T-helper 1 cell treated with Interleukin-12 subunit alpha and Interleukin-12 subunit beta and Interleukin-4 antibody, amounts not matched to agents 30 μg/mL and 1 μg/mL, for 36 hours (primary cell): ENCODE measurements at regions not wholly inside any gene's neighbourhood (a gene's known extent, or its start where the extent isn't known, plus 50 kb on each side); places are given as distances from the start of the nearest gene placed in this dataset.

Source experiments
- H3K27ac Mint-ChIP-seq: one replicate; pipeline ENCODE4 v1.8.0; 2021; ENCODE audit warnings: mild to moderate bottlenecking, mixed read lengths
- H3K27me3 Mint-ChIP-seq: one replicate; pipeline ENCODE4 v1.8.0; 2021; ENCODE audit warnings: low read depth, mixed read lengths
- H3K36me3 Mint-ChIP-seq: one replicate; pipeline ENCODE4 v1.8.0; 2021; ENCODE audit warnings: low read depth, mixed read lengths
- H3K4me1 Mint-ChIP-seq: one replicate; pipeline ENCODE4 v1.8.0; 2021; ENCODE audit warnings: low read depth, mixed read lengths
- H3K4me3 Mint-ChIP-seq: one replicate; pipeline ENCODE4 v1.8.0; 2021; ENCODE audit warnings: mild to moderate bottlenecking, moderate library complexity, mixed read lengths
- H3K9me3 Mint-ChIP-seq: one replicate; pipeline ENCODE4 v1.8.0; 2021; ENCODE audit warnings: mixed read lengths

DNA sequence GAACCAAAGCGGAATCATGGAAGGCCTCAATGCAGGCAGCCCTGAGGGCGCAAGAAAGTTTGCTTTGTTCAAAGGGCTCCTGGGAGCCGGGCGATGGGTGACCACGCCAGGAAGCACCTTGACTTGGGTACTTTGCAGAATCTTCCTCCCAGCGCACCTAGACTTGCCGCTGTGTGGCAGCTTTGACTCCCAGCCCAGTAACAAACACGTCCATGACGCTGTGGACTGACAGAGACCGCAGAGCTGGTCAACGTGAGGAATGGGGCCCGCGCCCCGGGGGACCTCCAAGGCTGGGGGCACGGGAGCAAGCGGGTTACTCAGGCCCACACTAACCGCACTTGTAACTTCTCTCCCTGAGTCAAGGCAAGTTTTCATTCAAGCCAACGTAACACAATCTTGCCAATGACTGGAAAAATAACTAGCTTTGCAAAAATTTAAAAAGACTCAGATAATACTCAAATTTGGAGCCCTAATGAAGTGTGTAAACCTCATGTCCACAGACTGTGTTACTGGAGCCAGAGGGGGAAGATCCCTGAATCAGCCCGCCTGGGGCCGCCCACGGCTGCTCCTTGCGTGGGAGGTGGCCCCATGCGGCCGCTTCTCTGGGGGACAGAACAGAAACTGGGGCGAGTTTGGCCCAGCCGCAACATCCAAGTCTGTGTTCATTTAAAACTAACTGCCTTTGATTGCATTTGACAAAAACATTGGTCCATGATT lies 130.8 kb downstream of the DNAJB6 start:
- Mint-ChIP-seq H3K4me3 (no peak overlapping the region), H3K36me3 (peaks cover 10% of the 10 kb centered on the region), H3K4me1 (peaks cover 24% of the 10 kb centered on the region), H3K9me3 (peaks cover 7% of the 10 kb centered on the region), H3K27ac (no peak overlapping the region), H3K27me3 (peaks cover 20% of the 10 kb centered on the region)

DNA sequence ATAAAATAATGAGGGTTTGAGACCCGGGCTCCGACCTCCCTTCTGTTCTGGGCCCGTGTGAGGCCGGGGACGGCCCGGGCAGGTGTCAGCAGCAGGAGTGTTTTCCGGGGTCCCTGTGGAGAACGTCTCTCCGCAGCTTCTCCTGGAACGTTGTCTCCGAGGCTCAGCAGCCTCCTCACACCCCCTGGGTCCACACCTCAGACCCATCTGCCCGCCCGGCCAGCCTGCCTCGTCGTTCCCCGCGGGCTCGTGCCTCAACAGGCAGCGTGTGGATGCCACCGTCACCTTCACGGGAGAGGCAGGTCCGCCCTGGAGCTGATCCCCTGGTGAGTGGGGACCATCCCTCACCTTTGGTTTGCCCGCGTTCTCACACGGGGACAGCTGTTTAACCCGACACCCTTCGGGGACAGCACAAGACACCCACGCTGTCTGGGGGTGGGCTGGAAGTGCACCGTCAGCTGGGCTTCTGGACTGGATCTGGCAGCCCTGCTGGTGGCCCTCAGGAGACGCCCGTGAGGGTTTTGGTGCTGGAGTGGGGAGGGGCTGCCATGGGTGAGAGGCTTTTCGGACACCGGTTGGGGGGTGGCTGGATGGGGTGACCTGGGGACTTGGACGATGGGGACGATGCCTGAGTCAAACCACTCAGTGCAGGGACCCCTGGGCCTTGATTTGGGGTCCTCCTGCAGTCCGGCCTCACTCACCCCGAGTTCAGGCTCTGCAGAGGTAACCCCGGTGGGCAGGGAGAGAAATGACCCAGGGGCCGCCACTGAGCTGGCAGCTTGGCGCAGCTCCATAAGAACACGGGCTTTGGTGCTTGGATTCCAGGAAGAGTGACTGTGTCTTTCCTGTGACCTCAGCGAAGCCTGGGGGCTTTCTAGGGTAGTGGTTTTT lies 131.7 kb downstream of the DNAJB6 start:
- no peak overlapping the region for H3K27ac Mint-ChIP-seq
- H3K4me3 Mint-ChIP-seq, result no peak overlapping the region

DNA sequence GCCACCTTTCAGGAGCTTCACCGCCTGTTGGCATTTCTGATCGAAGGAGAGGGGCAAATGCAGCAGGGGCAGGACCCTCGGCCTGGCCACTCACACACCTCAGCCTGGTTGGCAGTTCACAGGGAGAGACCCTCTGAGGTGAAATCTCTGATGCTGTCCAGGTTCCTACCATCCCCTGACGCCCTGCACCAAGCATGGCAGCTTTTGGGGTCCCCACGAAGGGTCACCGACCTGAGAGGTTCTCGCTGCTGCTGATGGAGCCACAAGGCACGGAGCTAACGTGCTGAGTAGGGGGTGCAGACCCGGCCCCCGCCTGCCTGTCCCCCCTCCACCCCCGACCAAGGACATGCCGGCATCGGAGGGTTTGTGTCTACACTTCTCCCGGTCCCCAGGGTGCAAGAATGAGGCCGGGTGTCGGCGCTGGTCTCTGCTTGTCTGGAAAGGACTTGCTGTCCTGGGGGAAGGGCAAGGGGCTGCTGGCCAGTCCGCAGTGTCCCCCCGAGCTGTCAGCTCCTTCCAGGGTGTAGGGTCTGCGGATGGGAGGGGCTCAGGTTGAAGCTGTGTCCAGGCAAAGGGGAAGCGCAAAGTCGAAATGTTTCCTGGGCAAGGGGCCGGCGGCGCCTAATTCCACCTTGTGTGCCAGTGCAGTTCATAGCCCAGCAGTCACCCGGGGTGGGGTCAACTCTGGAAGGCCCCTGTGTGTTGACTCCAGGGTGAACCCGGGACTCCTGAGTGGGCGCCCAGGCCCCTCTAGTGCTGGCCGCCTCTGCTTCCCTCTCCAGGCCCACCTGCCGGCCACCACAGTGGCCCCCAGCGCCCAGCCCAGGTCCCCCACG lies 132.6 kb downstream of the DNAJB6 start:
- Mint-ChIP-seq H3K36me3 (peaks cover 25% of the 10 kb centered on the region), H3K27me3 (peaks cover 14% of the 10 kb centered on the region), H3K4me1 (peaks cover 25% of the 10 kb centered on the region), H3K4me3 (no peak overlapping the region), H3K9me3 (peaks cover 20% of the 10 kb centered on the region), H3K27ac (no peak overlapping the region)

More for the DNA sequence above, 131.7 kb downstream of the DNAJB6 start:
- peaks cover 17% of the 10 kb centered on the region for H3K27me3 Mint-ChIP-seq
- H3K4me1 Mint-ChIP-seq, result peaks cover 27% of the 10 kb centered on the region
- peaks cover 17% of the 10 kb centered on the region for H3K36me3 Mint-ChIP-seq
- peaks cover 14% of the 10 kb centered on the region for H3K9me3 Mint-ChIP-seq

DNA sequence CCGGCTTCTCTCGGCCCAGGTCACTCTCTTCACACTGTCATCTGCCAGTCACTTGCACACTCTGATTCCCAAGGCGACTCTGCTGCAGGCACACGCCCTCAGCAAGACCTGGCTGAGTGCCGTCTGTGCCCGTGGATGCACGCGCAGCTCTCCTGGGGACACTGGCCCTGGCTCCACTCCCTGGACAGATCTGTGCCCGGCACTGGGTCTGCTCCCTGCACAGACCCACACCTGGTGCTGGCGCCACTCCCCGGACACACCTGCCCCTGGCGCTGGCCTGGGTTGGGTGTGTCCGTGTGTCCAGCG lies 133.2 kb downstream of the DNAJB6 start:
- H3K27me3 Mint-ChIP-seq, result peaks cover 11% of the 10 kb centered on the region

DNA sequence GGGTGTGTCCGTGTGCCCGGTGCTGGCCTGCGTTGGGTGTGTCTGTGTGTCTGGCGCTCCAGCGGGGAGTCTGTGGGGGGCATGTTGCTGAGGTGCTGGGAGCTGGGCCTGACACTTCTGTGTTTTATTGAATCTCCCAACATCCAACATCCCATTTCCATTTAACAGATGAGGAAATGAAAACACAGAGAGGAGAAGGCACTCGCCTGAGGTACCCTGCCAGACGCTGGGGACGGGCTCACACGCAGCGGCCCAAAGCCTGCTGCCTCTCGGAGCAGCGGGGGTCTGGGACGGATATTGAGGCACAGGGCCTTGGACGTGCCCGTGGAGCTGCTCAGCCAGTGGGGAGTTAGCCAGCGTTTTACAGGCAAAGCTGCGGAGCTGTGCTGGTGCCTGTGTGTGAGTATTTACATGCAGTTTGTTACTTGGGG lies 133.9 kb downstream of the DNAJB6 start:
- H3K36me3 Mint-ChIP-seq, result peaks cover 34% of the 10 kb centered on the region
- peaks cover 9% of the 10 kb centered on the region for H3K27me3 Mint-ChIP-seq
- peak overlapping the region; percentile 78 for H3K27ac Mint-ChIP-seq
- peak overlapping the region; percentile 26 for H3K4me3 Mint-ChIP-seq
- peaks cover 27% of the 10 kb centered on the region for H3K4me1 Mint-ChIP-seq
- peaks cover 27% of the 10 kb centered on the region for H3K9me3 Mint-ChIP-seq

More for the DNA sequence above, 133.2 kb downstream of the DNAJB6 start:
- H3K4me1 Mint-ChIP-seq, result peaks cover 24% of the 10 kb centered on the region
- no peak overlapping the region for H3K27ac Mint-ChIP-seq
- peaks cover 24% of the 10 kb centered on the region for H3K9me3 Mint-ChIP-seq
- no peak overlapping the region for H3K4me3 Mint-ChIP-seq
- peaks cover 30% of the 10 kb centered on the region for H3K36me3 Mint-ChIP-seq

DNA sequence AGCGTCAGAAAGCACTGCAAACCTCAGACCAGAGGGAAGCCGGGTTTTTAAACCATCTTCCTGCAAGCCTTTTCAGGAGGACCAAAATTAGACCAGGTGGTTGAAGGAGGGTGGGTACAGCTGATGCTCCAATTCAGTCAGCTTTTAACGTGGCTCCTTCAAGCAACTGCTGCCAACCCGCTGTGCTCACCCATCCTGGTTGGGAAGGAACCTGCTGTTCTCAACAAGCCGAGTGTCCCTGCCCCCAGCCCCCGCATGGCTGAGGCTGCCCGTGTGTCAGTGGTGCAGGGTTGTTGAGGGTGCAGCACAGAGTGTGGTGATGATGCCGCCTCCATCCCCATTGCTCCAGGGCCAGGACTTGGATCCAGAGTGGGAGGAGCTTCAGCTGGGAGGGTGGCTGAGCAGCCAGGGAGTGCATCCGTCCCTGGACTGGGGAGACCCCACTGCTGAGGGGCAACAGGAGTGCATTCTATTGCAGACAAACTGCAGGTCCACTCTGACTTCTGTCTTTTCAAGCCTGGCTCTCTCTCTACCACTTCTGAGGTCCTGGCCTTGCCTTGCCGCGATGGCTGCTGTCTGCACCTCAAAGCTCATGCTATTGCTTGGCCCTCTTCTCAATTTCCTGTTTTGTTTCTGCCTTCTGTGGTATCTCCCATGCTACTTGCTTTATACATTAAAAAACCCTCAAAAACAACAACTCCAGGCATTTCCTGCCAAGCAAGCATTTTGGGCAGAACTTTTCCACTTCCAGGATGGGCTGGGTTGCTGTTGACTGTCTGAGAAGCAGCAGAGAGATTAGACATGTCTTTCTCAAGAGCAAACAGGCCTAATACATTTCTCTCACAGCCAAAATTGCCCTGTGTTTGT lies 134.7 kb downstream of the DNAJB6 start:
- H3K4me1 Mint-ChIP-seq, result peaks cover 30% of the 10 kb centered on the region
- peak overlapping the region; percentile 41 for H3K4me3 Mint-ChIP-seq
- peaks cover 41% of the 10 kb centered on the region for H3K36me3 Mint-ChIP-seq
- H3K27ac Mint-ChIP-seq, result peak overlapping the region; percentile 78
- peaks cover 27% of the 10 kb centered on the region for H3K9me3 Mint-ChIP-seq
- peaks cover 1% of the 10 kb centered on the region for H3K27me3 Mint-ChIP-seq

DNA sequence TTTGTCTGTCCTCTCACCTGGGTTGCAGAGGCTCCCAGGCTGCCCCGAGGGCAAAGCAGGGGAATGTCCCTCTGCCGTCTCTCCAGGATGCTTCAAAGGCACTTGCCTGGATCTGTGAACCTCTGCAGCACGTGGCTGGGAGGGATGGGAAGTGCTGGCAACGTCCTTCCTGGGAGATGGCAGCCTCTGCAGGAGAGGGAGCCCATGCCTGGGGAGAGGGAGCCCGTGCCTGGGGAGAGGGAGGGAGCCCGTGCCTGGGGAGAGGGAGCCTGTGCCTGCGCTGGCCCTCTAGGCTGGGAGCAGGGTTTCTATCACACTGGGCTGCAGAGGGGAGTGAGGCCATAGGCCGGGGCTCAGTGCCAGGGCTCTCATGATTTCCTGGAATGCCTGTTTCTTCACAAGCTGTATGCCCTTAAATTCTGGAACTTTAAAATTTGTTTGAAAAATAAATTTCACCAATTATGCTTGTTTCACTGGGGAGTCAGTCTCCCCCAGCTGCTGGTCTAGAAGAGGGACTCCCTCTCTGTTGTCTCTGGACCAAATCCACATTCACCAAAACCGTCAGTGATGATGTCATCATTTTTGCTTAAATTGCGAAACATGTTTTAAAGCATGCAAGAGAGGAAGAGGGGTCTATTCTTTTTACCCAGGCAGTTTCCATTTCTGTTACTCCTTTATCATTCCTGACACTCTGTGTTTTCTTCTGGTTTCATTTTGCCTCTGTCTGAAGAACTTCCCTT lies 135.7 kb downstream of the DNAJB6 start:
- H3K4me3 Mint-ChIP-seq, result no peak overlapping the region
- peaks cover 33% of the 10 kb centered on the region for H3K4me1 Mint-ChIP-seq

DNA sequence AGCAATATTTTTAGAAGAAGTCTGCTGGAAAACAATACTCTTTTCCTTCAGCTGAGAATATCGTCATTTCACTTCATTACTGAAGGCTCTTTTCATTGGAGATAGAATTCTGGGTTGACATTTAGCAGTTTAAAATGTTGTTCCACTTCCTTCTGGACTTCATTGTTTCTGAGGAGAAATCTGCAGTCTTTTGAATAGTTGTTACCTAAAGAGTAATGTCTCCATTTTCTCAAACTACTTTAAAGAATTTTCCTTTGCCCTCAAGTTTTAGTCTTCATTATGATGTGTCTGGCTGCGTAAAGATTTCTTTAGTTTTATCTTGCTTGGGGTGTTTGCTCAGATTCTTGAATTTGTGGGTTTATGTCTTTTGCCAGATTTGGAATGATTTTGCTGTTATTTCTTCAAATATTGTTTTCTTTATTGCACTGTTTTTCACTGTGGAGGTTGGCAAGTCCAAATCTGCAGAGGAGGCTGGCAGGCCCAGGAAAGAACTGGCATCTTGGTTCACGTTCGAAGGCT lies 136.3 kb downstream of the DNAJB6 start:
- Mint-ChIP-seq H3K36me3 (peaks cover 42% of the 10 kb centered on the region), H3K4me3 (peak overlapping the region; percentile 4), H3K4me1 (peaks cover 36% of the 10 kb centered on the region), H3K9me3 (peaks cover 27% of the 10 kb centered on the region), H3K27me3 (no peaks in the 10 kb centered on the region), H3K27ac (peak overlapping the region; percentile 78)

More for the DNA sequence above, 135.7 kb downstream of the DNAJB6 start:
- peaks cover 42% of the 10 kb centered on the region for H3K36me3 Mint-ChIP-seq
- peak overlapping the region; percentile 78 for H3K27ac Mint-ChIP-seq
- H3K9me3 Mint-ChIP-seq, result peaks cover 27% of the 10 kb centered on the region
- no peaks in the 10 kb centered on the region for H3K27me3 Mint-ChIP-seq

DNA sequence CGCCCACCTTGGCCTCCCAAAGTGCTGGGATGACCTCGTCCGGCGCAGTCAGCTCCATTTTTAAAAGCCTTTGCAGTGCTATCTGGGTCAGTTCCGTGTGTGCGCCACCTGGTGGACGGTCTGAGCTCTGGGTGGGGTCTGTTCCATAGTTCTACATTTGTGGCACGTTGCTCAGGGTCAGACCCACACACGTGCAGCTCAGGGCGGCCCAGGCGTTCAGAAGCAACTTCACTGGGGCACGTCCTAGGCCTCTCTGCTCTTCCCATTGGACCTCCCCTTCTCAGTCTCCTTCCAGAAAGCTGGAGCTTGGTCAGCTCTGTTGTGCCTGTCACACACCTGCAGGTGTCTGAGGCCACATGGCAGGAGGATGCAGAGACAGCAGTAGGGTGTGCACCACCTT lies 137.9 kb downstream of the DNAJB6 start:
- H3K4me1 Mint-ChIP-seq, result peaks cover 48% of the 10 kb centered on the region
- no peak overlapping the region for H3K4me3 Mint-ChIP-seq
- no peaks in the 10 kb centered on the region for H3K27me3 Mint-ChIP-seq
- H3K27ac Mint-ChIP-seq, result no peak overlapping the region
- H3K36me3 Mint-ChIP-seq, result peaks cover 42% of the 10 kb centered on the region
- peaks cover 27% of the 10 kb centered on the region for H3K9me3 Mint-ChIP-seq

DNA sequence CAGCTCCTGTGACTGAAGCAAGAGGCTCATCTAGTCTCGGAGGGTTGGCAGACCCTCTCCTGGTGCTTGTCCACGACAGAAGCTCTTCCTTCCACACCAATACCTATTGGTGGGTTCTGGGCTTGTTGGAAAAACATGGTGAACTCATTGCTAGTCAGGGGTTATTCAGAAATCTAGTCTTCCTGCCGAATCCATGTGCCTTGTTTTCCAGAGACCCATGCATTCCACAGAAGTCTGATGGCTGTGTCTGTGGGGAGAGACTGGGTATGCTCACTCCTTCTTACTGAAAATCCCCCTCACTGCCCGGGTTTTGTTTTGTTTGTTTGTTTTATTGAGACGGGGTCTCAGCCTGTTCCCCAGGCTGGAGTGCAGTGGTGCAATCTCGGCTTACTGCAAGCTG lies 138.3 kb downstream of the DNAJB6 start:
- Mint-ChIP-seq H3K27me3 (no peaks in the 10 kb centered on the region), H3K27ac (no peak overlapping the region), H3K36me3 (peaks cover 42% of the 10 kb centered on the region), H3K4me1 (peaks cover 48% of the 10 kb centered on the region), H3K4me3 (no peak overlapping the region), H3K9me3 (peaks cover 27% of the 10 kb centered on the region)

DNA sequence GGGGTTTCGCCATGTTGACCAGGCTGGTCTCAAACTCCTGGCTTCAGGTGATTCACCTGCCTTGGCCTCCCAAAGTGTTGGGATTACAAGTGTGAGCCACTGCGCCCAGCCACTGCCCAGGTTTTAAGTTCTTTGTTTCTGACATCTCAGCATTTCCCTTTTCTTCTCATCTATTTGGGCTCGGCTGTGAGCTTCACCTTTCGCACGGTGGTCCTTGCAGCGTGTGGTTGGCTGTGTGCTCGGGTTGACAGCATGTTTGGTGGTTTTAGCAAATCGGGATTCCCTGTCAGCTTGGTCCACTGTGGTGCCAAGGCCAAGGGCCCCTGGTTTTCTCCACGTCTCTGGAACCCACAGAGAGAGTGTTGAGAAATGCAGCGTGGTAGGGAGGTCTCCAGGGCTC lies 138.8 kb downstream of the DNAJB6 start:
- H3K27ac Mint-ChIP-seq, result no peak overlapping the region
- peaks cover 27% of the 10 kb centered on the region for H3K9me3 Mint-ChIP-seq
- no peak overlapping the region for H3K4me3 Mint-ChIP-seq
- no peaks in the 10 kb centered on the region for H3K27me3 Mint-ChIP-seq
- H3K36me3 Mint-ChIP-seq, result peaks cover 42% of the 10 kb centered on the region
- peaks cover 47% of the 10 kb centered on the region for H3K4me1 Mint-ChIP-seq

DNA sequence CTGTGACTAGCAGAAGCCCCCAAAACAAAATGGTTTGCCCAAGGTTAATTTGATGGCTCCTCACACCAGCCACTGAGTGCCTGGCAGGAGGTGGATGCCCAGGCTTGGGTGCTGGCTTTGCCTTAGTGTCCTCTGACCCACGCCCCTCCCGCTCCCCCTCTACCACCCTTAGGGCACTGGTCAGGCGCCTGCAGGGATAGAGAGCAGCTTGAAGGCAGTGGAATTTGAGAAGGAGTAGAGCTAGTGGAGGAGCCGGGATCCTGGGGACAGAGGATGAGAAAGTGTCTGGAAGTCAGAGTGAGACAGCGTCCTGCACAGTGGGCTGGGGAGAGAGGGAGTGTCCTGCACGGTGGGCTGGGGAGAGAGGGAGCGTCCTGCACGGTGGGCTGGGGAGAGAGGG lies 139.4 kb downstream of the DNAJB6 start:
- no peak overlapping the region for H3K4me3 Mint-ChIP-seq
- H3K4me1 Mint-ChIP-seq, result peaks cover 41% of the 10 kb centered on the region

More for the DNA sequence above, 139.4 kb downstream of the DNAJB6 start:
- Mint-ChIP-seq H3K27me3 (no peaks in the 10 kb centered on the region), H3K9me3 (peaks cover 27% of the 10 kb centered on the region), H3K27ac (peak overlapping the region; percentile 24), H3K36me3 (peaks cover 42% of the 10 kb centered on the region)
